ENCODE measurements at regions not wholly inside any gene's neighbourhood (a gene's known extent, or its start where the extent isn't known, plus 50 kb on each side); places are given as distances from the start of the nearest gene placed in this dataset.

DNA sequence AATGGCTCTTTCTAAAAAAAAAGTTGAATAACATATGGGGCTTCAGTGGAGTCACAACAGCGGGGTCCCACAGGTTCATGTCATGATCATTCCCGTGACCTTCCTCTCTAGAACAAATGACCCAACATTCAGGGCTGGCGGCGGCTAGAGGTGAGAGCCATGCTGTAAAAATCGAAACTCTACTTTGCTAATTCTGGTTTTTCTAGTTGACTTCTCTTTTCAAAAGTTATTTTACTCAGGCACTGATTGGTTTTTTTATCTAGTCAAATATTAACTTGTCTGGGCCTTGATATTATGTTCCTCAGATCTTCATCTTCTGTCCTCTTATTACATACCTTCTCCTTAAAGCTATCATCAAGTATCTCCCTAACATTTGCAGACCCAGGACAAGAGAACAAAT is 402.9 kb upstream of the SOX5 start:
- TF ChIP-seq, protein P1, sequence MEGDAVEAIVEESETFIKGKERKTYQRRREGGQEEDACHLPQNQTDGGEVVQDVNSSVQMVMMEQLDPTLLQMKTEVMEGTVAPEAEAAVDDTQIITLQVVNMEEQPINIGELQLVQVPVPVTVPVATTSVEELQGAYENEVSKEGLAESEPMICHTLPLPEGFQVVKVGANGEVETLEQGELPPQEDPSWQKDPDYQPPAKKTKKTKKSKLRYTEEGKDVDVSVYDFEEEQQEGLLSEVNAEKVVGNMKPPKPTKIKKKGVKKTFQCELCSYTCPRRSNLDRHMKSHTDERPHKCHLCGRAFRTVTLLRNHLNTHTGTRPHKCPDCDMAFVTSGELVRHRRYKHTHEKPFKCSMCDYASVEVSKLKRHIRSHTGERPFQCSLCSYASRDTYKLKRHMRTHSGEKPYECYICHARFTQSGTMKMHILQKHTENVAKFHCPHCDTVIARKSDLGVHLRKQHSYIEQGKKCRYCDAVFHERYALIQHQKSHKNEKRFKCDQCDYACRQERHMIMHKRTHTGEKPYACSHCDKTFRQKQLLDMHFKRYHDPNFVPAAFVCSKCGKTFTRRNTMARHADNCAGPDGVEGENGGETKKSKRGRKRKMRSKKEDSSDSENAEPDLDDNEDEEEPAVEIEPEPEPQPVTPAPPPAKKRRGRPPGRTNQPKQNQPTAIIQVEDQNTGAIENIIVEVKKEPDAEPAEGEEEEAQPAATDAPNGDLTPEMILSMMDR (conservative IDR thresholded peaks at IDR 0.05; ENCODE audit: low read depth, low read length): no peak
- no peak for TF ChIP-seq POLR2A (IDR thresholded peaks at IDR 0.05; ENCODE audit: low read depth, low read length)

Data from IMR-90 (cell line).